NCI-H774 (cell line): ENCODE measurements at regions not wholly inside any gene's neighbourhood (a gene's known extent, or its start where the extent isn't known, plus 50 kb on each side); places are given as distances from the start of the nearest gene placed in this dataset.
"Not testable (repeated sequence)": the region's sequence is repeated elsewhere in the genome, so short reads cannot be mapped to it uniquely, and the experiment has no call there.

Experiments used
- DNase-seq: peaks from one replicate; lab custom pipeline; 2025; lab: John Stamatoyannopoulos, UW

DNA sequence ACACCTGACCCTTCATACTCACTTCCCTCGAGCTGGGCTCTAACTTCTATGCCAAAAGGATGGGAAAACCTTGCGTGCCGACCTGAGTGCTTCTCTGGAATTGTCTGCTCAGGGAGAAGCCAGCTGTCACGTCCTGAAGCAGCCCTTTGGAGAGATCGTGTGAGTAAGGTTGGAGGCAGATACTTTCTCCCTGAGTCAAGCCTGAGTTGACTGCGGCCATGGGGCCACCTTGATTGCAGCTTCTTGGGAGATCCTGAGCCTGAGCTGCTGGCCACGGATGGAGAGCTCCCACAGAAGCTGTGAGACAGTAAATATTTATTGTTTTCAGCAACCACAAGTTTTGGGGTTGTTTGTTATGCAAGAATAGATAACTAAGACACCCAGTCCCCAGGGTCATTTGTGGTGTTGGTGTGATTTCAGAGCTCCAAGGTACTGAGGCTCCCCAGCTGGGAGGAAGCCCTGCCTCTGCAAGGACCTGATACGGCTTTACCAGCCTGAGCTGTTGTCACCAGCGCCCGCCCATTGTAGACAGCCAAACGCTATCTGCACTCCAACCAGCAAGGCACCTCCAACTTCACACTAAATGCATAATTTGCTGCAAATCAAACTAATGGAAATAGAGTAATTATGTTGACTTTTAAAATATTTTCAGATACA, 531.6 kb downstream of the PTPRU start:
- no peak for DNase-seq

DNA sequence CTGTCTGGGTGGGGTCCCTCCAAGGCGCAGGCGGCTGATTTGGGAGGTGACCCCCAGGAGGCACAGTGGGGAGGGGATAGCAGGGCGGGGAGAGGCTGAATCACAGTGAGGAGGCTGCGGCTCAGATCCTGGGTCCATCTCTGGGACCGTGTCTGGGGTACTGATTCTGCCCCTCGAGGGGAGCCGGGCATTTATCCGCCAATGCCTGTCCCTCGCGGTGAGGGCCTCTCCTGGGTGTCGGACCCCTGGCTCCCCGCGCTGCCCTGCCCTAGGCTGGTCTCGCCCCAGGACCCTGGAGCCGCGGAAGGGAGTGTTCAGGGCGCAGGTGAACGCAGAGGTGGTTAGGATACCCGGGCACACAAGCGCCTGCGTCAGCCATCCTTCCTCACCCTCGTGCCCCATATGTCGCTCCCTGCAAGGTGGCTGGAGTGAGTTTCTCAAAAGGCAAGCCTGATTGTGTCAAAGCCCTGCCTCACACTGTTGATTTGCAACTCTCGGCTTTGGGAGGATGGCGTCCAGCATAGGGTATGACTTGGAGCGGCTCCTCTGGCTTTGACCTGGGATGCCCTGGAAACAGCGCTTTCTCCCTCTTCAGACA, 530.9 kb downstream of the PTPRU start:
- DNase-seq, result no peak

DNA sequence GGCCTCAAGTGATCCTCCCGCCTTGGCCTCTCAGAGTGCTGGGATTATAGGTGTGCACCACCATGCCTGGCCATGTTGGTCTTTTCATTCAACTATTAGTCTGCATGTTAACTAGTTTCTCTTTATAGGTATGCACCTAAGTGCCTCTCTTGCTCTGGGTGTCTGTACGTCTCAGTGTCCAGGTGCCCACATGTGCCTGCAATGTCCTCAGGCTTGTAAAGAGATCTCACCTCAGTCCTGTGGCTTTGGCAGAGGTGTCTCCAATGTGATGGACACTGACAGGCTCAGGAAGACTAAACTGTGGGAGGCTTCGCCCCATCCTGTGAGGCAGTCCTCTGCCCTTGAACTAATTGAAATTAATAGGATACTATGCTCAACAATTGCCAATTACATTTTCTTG, 526.3 kb downstream of the PTPRU start:
- DNase-seq, result no peak

DNA sequence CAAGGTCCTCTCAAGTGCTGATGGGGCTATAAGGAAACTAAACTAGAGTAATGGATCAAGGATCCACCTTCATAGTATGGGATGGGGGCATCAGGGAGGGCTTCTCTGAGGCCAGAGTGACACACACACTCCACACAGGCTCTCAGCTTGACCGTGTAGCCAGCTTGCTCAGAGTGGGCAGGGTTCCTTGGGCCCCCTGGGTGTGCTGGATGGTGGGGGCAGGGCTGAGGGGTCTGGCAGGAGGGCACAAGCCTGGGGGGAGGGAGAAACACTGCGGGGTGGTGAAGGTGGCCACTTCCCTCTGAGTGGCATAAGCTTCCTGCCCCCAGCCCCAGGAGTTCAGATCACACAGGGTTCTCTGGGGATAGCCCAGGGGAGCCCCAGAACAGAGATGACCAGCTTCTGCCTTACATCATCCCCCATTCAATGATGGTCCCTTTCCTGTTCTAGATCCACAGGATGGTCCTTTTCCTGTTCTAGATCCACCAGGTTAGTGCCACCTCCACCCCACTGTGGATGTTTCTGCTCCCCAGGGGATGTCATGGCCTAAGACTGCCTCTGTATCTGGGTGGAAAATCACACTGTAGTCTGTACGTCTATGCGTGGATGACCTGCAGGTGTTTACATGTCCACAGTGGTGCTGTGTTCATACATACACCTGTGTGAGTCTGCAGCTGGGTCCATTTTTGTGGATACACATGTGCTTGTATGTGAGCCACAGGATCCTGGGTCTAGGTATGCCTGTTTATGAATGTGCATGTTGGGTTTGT, 525.0 kb downstream of the PTPRU start:
- no peak for DNase-seq

DNA sequence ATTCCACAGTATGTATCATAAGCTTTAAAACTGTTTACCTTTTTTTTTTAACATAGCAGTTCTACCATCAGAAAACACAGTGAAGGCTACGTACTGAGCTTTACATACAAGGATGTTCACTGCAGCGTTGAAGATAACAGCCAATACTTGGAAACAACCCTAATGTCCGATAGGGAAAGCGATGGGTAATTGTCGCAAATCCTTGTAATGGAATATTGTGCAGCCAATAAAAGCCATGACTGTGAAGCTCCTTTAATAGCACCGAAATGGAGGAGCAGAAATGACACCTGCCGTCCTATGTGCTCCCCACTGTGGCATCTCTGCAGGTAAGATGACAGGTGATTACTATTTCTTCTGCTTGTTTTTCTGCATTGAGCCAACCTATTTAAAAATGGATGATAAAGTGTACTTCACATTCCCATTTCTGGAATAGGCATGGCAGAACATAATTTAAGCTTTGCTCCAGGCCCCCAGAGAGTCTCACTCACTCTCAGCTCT, 523.8 kb downstream of the PTPRU start:
- no peak for DNase-seq

DNA sequence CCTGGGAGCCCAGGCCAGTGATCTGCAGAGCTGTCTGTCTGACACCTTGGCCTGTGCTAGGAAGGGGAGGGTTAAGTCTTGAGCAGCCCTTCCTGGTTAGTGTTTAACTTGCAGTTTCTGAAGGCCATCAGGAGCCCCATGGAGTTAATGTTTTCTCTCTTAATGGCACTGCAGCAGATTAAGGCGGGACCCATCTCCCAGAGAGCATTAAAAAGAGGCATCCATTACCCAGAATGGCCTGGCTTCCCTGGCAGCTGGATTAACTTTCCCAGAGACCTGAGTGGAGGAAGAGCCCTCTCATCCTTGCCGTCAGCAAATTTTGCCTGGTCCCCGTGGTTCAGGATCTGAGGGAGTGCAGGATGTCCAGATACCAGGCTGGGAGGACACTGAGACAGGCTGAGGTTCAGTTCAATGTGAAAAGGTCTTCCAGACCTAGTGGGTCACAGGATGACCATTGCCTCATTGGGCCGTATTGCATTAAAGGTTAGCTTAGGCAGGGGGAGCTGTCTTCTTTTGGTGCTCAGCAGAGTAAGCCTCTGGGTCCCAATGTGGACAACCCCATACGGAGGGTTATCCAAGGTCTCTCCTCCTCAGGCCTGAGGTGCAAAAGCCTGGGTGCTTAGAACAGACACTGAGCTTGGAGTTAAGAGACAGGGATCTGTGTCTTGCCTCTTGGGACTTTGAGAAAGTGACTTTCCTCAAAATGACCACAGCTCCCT, 522.6 kb downstream of the PTPRU start:
- no peak for DNase-seq

DNA sequence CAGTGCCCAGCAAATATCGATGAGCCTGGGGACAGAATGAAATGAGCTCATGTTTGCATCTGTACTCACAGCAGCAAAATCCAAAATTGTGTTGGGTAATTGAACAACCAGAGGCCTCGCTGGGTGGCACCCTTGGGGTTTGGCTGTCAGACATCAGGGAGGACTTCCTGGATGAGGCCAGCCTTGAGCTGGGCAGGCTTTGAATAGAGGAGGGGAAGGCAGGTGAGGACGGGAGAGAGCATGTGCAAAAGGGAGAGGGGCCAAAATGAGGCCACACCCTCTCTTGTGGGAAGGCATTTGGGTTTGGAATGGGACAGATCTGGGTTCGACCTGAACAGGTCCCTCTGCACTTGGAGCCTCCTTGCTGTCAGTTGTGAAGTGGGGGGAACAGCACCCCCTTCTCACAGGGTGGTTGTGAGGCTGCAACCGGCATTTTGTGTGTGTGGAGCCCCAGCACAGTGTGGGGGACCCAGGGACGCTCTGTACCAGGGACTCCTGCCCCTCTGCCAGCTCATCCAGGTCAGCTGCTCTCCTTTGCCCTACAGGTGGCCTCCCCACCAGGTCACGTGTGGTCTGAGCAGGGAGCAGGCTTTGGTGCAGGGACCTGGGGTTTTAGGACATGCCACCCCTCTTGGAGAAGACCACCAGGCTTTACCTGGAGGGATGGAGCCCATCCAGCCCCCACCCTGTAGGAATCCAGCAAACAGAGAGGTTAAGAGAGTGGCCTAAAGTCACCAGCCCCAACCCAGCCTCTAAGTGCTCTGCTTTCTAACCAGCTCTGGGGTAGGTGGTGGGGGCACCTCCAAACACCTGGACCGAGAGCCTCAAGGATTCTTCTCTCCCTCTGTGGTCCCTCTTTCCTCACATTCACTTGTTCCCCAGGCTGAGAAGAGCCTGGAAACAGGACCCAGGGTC, 521.8 kb downstream of the PTPRU start:
- DNase-seq, result no peak

DNA sequence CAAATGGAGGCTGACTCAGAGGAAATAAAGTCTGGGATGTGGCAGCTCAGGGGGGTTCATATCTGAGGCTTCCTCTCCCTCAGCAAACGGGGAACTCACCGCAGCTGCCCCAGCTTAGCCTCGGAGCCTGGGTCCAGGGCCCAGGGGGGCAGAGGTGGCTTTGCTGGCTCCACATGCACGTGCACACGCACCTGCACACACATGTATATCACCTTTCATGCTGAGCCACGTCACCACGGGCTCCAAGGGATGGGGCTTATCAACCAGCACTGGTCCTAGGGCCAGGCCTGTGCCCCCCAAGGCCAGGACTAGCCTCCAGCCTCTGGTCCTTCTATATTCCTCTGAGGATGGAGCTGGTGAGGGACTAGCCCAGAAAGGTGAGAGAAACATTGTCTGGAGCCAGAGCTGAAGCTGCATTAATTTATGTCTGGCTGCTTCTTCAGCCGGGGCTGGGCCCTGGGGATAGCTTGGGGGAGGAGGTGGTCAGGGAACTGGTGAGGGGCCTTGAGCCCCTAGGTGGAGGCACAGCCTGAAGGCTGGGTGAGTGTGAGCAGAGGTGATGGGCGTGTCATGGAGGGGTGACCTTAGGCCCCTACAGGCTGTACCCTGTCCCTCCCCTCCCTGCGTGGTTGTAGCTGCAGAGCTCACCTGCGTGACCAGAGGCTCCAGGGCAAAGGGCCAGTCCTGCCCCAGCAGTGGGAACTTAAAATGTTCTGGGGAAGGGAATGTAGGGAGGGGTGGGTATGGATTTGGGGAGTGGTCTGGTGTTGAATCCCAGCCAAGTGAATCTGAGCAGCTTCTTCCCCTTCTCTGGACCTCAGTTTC, 520.8 kb downstream of the PTPRU start:
- DNase-seq, result no peak

DNA sequence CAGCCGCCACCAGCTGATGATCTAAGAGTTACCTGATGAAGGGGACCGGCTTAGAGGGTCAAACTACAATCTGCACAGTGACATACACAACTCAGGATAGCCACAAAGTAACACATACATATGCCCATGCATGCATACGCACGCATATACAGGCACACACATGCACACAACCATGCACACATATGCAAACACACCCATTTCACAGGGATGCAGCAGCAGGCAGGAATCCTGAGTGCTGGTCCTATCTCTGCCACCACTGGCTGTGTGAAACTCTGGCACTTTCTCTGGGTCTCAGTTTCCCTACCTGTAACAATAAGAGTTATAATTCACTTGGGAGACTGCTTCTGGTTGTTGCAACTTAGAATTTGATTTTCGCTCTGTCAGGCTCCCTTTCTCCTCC, 520.2 kb downstream of the PTPRU start:
- no peak for DNase-seq

DNA sequence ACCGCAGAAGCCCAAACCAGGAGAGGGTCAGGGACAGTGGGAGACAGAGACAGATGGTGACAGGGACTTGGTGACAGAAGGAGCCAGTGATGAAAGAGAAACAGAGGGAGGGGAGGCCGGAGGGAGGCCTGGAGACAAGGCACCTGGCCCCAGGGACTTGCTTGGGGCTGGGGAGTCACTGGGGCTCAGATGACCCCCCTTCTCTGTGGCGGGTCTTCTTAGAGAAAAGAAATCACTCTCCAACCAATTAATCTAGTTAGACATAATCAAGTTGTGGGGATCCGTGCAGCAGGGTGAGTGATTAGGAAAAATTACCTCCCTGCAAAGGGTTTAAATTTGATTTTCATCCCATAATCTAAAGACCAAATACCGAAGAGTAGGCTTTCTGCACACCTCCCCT, 519.8 kb downstream of the PTPRU start:
- no peak for DNase-seq

DNA sequence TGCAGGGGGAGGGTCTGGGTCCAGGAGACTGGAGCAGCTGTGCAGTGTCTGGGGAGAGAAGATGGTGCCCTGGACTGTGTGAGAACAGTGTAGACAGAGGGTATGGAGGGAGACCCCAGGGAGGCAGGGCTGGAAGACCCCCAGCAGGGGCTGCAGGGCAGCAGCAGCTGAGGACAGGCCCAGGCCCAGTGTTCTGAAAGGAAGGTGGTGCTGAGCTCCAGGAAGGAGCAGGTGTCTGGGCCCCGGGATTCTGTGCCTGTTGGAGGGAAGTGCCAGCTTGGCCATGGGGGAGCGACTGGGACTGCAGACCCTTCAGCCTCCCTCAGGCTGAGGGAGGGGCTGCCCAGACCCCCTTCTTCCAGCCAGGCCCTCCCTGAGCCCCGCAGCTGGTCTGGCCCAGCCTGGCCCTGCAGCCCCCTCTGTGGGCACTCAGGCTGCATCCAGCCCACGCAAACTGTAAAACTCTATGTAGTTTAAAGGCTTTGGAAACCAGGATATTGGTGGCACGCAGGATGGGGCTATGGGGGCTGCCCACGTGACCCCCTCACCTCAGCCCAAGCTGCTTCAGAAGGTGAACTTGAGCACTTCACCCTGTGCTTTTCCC, 519.2 kb downstream of the PTPRU start:
- DNase-seq, result not testable (repeated sequence)

DNA sequence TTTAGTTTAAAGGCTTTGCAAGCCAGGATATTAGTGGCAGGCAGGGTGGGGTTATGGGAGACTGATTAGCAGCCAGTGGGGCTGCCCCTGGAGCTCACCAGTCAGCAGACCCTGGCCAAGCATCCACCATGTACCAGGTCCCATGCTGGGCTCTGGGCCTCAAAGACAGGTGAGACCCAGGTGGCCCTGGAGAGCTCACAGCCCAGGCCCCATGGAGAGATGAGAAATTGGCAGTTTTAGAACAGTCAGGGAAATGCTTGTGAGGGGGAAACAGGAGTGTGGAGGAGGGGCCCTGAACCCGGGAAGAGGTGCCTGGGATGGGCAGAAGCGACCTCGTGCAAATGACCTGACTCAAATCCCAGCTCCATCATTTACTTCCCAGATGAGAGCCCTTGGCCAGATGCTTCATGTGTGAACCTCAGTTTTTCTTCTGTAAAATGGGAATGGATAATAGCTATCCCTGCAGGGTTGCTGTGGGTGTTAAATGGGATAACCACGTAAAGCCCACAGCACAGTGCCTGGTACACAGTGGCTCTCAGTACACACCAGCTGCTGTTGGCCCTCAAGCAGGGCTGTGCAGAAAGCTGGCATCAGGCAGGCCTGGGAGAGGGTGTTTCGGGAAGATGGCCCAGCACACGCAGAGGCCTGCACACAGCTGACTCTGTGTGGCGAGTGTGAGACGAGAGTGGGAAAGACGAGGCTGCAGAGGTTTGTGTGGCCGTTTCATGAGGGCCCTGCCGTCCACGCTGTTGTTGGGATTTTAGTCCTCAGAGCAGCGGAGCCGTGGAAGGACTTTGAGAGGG, 518.5 kb downstream of the PTPRU start:
- no peak for DNase-seq

DNA sequence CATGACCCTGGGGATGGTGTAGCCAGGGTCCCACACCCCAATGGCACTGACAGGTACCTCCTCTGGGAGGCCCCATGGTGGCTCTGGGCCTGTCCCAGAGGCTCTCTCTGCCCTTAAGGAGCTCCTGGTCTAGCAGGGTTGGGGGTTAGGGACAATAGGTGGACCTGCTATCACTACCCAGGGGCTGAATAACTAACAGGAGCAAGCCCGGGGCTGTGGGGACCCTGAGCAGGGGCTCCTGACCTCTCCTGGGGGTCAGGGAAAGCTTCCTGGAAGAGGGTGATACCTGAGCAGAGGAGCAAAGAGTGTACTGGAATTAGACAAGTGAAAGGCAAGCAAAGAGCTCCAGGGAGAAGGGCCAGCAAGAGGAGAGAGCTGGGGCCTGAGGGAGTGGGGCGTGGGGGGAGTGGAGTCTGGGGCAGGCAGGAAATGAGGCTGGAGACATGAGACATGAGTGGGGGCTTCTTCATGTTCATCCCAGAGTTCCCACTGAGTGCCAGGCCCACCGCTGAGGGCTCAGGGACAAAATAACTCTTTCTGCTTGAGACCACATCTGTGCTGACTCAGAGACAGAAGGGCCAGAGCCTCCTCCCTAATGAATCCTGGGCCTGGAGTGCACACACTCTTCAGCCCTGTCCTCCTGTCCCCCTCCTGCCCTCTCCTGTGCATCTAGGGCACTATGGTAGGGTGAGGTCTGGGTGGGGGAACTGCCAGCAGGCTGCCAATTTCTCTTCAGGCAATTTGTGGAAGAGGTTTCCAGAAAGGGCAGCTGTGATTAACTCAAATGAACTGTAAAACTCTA, 517.6 kb downstream of the PTPRU start:
- no peak for DNase-seq

DNA sequence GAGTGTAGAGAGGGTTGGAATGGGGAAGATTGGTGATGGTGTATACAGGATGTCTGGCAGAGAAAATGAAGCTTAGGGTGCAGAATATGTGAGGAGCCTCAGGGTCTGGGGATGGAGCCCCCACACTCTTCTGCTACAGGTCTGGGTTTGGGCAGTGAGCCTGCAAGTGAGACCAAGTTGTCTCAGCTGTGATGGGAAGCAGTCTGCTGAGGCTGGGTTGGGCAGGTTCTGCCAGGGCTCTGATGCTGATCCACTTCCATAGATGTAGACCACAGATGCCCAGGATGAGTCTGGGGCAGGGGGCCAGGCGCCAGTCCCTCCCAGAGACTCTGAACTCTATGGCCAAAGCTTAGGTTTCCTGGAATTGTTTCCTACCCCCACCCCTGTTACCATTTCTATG, 516.9 kb downstream of the PTPRU start:
- DNase-seq, result no peak

DNA sequence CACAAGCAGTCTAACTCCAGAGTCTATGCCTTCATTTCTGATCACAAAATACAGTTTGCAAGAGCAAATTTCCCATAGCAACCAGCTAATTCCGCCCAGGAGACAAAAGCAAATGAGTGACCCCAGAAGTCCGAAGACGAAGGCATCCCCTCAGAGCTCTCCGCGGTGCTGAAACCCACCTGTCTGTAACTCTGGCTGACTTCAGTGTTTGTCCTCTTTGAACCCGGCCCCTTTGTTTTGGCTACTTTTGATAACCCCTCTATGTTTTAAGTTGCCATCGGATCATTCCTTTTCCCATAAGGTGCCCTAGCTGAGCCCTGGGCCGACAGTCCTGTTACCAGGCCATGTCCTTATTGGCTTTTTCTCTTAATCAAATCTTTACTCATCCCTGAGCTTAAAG, 515.8 kb downstream of the PTPRU start:
- no peak for DNase-seq

DNA sequence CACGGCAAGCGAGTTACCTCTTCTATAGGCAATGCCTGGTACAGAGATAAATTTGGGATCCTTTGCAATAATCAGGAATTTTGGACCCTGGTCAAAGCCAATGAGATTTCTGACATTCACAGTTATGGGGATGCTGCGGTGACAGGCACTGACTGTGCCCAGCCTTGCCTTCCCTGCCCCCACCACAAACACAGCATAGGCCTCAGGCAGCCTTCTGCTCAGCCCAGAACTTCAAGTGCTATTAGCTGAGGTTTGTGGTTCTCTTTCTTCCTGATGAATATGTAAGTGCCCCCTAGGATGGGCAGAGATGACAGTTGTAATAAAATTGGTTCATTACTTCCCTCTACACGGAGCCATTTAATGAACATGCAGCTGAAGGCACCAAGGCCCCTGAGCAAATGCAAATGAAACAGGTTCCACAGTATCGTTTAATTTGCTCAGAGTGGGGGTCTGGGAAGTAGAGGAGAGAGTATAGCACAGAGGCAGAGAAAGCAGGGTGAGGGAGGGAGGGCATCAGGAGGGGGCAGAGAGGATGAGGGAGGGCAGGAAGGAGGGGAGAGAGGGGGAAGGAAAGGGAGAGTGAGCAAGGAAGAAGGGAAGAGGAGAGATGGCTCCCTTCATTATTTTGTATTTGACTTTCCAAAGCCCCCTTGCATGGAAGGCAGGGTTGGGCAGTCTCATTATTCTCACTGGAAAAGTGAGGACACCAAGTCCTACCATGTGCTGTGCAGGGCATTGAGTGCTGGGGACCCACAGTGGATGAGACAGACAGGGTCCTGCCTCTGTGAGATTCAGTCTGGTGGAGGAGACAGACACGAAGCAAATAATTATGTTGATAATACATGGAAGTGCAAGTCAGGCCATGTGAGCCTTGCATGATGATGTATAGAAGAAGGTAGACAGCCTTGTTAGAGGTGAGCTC, 513.0 kb downstream of the PTPRU start:
- DNase-seq, result no peak

DNA sequence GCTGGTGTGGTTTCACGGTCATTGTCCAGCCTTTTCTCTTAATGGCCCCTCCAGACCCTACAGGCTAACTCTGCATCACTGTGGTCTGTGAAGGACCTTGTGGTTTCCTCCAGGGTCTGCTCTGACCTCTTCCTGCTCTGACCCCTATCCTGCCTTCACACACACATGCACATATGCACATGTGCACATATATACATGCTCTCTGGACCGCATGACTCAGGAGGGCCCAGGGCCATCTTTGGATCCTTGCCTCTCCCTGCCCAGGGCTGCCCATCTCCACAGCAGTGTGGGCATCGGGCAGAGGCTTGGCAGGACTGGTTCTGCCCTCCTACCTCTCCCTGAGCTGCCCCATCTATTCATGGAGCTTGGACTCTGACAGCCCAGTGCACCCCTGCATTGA, 510.9 kb downstream of the PTPRU start:
- no peak for DNase-seq
